Sigmoid colon (tissue), 4 donors: ENCODE measurements at regions not wholly inside any gene's neighbourhood (a gene's known extent, or its start where the extent isn't known, plus 50 kb on each side); places are given as distances from the start of the nearest gene placed in this dataset.

Source experiments
- POLR2A ChIP-seq, 2 donors: fragments of 450-650 bp; IDR thresholded peaks; one replicate each; pipeline ENCODE4 v1.6.1; 2016; ENCODE audit warnings: antibody characterized with exemption in 2 of 2, mild to moderate bottlenecking in 2 of 2, moderate library complexity in 2 of 2
- POLR2AphosphoS5 ChIP-seq, 4 donors: sonication (generic); formaldehyde crosslinking; IDR thresholded peaks; one replicate each; pipeline ENCODE4 v1.6.1; 2017; ENCODE audit warnings: antibody characterized with exemption in 4 of 4
- TF ChIP-seq, protein P1 (sequence below), 4 experiments: fragments of 450-650 bp in 3 of 4; fragments of 200-600 bp in 1 of 4; IDR thresholded peaks; one replicate each; pipeline ENCODE4 v1.5.1; 2016 to 2019; ENCODE audit warnings: antibody characterized with exemption in 4 of 4, mild to moderate bottlenecking in 3 of 4, moderate library complexity in 2 of 4

DNA sequence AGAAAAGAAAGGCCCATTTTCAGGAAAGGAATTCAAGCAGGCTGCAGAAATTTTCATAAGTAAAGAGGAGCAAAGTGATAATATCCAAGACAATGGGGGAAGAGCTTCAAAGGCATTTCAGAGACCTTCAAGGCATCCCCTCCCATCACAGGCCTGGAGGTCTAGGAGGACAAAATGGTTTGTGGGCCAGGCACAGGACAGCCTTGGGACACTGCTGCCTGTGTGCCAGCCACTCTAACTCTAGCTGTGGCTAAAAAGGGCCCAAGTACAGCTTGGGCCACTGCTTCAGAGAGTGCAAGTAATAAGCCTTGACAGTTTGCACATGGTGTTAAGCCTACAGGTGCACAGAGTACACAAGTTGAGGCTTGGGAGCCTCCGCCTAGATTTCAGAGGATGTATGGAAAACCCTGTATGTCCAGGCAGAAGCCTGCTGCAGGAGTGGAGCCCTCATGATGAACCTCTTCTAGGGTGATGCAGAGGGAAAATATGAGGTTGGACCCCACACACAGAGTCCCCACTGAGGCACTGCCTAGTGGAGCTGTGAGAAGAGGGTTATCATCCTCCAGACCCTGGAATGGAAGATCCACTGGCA lies 51.8 kb upstream of the ZSWIM5 start:
- TF ChIP-seq, protein P1, sequence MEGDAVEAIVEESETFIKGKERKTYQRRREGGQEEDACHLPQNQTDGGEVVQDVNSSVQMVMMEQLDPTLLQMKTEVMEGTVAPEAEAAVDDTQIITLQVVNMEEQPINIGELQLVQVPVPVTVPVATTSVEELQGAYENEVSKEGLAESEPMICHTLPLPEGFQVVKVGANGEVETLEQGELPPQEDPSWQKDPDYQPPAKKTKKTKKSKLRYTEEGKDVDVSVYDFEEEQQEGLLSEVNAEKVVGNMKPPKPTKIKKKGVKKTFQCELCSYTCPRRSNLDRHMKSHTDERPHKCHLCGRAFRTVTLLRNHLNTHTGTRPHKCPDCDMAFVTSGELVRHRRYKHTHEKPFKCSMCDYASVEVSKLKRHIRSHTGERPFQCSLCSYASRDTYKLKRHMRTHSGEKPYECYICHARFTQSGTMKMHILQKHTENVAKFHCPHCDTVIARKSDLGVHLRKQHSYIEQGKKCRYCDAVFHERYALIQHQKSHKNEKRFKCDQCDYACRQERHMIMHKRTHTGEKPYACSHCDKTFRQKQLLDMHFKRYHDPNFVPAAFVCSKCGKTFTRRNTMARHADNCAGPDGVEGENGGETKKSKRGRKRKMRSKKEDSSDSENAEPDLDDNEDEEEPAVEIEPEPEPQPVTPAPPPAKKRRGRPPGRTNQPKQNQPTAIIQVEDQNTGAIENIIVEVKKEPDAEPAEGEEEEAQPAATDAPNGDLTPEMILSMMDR (IDR thresholded peaks at IDR 0.05): no peak
- no peak for TF ChIP-seq POLR2A (IDR thresholded peaks at IDR 0.05)
- no peak for TF ChIP-seq POLR2AphosphoS5 (IDR thresholded peaks at IDR 0.05)
